Skin of body (tissue), 1 donor: ENCODE measurements at regions not wholly inside any gene's neighbourhood (a gene's known extent, or its start where the extent isn't known, plus 50 kb on each side); places are given as distances from the start of the nearest gene placed in this dataset.
"Not testable (repeated sequence)": the region's sequence is repeated elsewhere in the genome, so short reads cannot be mapped to it uniquely, and the experiment has no call there.

Source experiments
- DNase-seq: peaks from one replicate; lab custom pipeline; 2025; lab: John Stamatoyannopoulos, UW

DNA sequence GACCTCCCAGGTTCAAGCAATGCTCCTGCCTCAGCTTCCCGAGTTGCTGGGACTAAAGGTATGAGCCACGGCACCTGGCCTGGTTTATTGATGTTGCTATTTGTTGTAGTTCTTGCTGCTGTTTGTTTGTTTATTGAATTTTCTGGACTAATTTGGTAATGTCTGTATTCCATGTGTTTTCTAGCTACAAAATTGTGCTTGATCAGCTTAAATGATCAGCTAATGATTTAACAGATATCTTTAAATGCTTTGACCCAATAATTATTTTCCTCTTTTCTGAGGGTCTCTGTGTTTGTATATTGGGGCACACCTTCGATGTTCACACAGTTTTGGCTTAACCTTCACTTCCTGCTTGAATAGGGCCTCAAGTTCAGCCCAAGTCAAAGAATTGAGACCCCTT is 488.1 kb upstream of the HTR2C start:
- DNase-seq = no peak

DNA sequence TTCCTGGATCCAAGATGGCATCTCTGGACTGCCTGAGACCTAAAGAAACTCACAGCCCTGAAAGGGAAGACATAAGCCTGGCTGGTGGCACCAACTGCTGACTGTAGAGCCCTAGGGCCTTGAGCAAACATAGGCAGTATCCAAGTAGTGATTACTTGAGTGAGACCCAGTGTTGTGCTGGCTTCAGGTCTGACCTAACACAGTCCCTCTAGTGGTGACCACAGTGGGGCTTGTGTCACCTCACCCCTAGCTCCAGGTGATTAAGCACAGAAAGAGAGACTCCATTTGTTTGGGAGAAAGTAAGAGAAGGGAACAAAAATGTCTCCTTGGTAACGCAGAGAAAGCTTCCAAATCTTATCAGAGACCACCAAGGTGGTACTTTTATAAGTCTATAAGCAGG is 496.3 kb upstream of the HTR2C start:
- no peak for DNase-seq

DNA sequence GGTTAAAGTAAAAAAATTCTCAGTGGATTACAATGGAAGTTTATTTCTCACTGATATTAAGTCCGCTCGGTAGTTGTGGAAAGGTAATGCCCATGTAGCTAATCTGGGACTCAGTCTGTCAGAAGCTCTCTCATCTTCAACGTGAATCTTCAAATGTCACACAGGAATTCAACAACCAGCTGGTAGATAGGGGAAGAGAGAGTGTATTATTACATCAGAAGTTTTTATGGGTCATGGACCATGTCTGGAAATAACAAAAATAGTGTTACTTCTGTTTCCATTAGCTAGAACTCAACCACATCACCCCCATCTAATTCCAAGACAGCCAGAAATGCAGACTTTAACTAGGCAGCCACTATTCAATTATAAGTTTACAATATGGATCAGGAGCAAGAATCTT is 506.1 kb upstream of the HTR2C start:
- DNase-seq = no peak

DNA sequence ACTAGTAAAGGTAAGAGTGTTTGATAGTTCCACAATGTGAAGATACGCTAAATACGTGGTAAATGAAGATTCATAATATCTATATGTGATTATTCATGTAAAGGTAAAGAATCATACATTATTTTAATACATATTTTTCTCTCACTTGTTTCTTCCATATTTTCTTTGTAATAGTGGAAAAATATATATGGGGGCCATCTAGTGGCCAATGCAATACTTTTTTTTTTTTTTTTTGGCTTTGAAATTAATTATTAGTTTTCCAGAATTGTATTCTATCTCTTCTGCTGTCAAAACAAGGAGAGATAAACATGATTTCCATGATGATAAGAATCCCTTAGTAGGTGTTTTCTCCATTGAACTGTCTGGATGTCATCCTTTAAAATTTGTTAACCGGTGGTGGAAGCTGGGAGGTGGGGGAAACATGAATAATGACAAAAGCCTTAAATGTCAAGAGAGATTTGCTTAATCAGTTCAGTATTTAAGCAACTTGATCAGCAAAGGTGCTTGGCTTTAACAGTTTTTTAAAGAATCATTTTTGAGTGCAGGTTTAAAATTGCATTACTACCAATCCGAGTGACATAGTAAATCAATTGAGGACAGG is 508.7 kb upstream of the HTR2C start:
- DNase-seq = no peak

DNA sequence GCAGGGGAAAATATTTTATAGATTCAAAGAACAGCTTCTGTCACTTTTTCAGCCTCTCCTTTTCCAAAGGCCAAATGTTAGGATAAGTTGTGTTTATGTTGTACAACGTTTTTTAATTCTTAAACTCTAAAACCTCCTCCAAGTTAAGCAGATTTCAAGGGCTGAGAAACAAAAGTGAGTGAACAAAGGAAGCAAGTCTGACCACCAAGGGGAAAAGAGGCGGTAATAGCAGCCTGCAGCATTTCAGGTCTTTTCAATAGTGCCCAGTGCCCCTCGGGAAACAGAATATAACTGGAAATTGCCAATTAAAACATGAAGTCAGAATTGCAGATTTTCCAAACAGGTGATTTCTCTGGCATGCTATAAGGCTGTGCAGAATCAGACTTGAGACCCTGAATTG is 510.0 kb upstream of the HTR2C start:
- DNase-seq = no peak

DNA sequence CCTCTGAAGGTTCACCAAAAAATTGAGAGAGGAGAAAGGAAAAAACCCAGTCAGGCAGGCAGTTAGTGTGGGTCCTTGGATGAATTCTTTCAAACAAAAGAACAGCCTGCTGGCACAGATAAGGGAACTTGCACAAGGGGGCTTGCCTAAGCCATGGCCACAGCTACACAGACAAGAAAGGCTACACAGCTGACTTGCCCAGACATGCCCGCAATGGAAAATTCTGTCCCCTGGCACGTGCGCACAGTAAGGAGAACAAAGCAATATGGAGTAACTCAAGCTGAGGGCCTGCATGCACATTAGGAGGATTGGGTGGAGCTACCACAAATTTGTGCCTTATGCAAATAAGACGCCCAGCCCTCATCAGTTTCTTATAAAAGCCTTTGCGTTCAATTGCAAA is 512.5 kb upstream of the HTR2C start:
- no peak for DNase-seq

DNA sequence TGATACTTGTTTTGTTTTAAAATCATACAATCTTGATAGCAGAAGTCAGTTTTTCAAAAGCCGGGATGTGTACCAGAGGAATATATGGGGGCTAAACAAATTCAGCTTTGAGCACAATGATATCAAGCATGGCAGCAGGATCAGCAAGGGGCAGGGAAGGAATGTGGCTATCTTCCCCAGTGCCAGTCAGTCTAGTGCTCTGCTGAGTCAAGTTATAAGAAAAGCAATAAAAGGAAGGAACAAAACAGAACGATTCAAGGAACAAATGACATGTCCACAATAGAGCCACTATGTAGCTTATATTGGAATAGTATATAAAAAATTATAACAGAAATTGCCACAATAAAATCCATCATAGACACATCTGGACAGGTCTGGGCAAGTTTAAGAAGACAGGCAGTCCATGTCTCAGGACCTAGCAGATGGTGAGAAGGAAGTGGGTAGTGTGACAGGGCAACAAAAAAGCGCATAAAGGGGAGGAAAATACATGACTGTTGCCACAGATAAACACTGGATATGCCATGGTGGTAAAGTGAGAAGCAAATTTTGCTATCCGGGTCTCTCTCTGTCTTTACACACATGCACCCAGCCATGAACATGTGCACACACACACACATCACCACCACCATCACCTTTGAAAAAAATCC is 518.2 kb upstream of the HTR2C start:
- no peak for DNase-seq

DNA sequence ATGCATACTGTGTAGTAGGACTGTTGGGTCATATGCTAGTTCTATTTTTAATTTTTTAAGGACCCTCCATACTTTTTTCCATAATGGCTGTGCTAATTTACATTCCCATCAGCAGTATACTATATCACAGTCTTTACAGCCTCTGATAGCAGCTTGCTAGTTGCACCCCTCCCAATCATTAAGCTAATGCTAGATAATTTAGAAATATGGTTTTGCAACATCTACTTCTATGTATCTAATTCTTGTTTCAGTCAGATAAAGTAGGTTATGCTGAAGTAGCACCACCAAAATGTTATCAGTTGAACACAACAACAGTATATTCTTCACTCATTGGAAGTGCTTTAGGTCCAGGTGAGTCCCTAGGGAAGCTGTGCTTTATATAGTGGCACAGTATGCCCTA is 522.7 kb upstream of the HTR2C start:
- DNase-seq = no peak

DNA sequence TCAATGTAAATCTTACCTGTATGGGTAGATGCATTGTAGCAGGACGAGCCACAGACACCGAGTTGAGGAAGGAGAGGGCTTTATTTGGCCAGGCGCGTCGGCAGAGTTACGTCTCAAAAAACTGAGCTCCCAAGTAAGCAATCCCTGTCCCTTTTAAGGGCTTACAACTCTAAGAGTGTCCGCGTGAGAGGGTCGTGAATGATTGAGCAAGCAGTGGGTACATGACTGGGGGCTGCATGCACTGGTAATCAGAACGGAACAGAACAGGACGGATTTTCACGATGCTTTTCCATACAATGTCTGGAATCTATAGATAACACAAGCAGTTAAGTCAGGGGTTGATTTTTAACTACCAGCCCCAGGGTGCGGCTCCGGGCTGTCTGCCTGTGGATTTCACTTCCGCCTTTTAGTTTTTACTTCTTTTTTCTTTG is 524.9 kb upstream of the HTR2C start:
- DNase-seq = no peak

DNA sequence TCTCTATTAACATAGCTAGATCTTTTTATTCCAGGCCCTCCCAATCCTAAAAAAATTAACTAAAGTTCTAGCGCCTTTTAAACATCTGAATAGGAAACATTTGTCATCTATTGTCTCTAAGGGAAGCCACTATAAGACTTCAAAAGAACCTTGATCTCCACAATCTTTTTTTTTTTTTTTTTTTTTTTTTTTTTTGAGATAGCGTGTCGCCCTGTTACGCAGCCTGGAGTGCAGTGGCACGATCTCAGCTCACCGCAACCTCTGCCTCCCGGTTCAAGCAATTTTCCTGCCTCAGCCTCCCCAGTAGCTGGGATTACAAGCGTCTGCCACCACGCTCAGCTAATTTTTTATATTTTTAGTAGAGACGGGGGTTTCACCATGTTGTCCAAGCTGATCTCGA is 526.5 kb upstream of the HTR2C start:
- DNase-seq = not testable (repeated sequence)

DNA sequence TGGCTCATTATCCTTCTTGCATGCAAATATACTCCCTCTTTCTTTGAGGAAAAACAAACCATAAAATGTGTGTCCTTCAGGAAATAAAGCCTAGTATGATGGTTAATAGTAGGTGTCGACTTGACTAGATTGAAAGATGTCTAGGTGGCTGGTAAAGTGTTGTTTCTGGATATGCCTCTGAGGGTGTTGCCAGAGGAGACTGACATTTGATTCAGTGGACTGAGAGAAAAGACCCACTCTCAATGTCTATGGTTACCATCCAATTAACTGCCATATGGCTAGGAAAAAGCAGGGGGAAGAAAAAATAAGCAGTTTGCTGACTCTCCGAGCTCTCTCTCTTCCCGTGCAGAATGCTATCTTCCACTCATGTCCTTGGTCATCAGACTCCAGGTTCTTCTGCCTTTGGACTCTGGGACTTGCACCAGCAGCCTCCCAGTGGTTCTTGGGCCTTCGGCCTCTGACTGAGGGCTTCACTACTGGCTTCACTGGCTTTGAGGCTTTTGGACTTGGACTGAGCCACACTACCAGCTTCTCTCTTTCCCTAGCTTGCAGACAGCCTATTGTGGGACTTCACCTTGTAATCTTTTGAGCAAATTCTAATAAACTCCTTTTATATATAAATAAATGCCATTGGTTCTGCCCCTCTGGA is 532.1 kb upstream of the HTR2C start:
- DNase-seq = no peak

DNA sequence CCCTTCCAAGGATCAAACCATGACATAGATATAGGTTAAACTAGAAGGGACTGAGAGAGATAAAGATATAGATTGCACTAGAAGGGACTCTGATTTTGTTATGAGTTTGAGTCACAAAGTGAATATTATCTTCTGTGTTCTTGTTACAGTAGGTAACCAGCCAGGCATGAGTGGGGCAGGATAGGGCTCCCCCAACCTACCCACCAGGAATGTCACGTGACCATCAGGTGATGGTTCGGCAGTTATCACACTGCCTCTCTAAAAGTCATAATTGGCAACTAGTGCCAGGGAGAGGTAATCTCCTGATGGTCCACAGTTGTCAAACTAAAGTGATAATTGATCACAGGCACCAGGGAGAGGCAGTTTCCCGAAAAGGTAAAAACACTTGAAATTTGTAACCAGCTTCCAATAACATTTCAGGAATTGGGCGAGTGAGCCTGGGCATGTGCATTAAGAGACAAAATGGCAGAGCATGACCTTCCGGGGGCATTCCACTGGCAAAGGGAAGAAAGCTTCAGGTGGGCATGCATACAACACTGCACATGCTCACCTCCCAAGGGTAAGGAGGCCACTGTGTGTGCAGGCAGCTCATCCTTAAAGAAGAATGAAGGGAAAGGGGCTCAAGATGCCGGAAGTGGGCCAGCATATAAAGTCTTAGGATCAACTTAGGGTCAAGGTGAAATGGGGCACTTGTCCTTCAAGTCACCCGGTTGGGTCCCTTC is 533.6 kb upstream of the HTR2C start:
- DNase-seq = no peak

DNA sequence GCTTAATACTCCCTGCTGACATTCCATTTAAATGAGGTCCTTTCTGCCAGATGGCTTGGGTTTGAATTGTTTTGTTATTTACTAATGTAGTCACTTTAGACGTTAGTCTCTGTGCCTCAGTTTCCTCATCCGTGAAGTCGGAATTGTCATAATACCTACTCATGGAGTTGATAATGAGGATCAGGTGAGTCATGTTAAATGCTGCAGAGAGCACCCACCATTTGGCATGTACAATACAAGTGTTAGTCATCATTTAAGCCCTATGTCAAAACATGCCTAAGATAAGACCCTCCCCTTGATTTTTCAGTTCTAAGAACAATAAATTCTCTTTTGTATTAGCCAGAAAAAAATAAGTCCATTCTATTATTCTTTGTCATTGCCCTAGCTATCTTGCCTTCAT is 534.8 kb upstream of the HTR2C start:
- no peak for DNase-seq

DNA sequence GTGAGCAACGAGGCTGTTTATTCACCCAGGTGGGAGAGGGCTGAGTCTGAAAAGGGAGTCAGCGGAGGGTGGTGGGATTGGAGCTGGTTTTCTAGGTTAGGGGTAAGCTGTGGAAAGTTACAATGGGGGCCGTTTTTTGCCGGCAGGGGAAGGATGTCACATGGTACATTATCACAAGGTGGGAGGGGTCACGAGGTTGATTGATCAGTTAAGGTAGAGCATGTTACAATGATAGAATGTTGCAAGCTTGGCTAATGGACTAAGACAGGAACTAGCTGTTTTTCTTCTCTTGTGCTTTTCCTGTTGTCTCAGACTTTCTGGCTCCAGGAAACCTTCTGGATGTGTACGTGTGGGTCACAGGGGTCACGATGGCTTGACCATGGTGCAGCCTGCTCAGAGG is 536.3 kb upstream of the HTR2C start:
- DNase-seq = no peak

DNA sequence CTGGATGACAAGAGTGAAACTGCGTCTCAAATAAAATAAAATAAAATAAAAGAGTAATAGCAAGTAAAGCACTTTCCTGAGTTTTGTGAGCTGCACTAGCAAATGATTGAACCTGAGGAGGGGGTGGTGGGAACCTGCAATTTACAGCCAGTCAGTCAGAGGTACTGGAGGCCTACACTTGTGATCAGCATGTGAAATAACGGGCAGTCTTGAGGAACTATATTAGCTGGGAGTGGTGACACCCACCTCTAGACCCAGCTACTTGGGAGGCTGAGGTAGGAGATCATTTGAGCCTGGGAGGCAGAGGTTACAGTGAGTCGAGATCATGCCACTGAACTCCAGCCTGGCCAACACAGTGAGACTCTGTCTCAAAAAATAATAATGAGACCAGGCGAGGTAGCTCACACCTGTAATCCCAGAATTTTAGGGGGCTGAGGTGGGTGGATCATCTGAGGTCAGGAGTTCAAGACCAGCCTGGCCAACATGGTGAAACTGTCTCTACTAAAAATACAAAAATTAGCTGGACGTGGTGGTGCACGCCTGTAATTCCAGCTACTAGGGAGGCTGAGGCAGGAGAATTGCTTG is 537.1 kb upstream of the HTR2C start:
- no peak for DNase-seq

DNA sequence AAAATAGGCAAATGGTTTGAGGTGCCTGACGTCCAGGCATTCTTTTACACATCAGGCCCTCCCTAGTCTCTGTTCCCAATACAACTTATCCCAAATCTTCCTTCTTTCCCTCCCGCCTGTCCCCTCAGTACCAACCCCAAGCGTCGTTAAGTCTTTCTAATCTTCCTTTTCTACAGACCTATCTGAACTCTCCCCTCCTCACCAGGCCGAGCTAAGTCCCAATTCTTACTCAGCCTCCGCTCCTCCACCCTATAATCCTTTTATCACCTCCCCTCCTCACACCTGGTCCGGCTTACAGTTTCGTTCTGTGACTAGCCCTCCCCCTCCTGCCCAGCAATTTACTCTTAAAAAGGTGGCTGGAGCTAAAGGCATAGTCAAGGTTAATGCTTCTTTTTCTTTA is 542.4 kb upstream of the HTR2C start:
- DNase-seq = not testable (repeated sequence)

DNA sequence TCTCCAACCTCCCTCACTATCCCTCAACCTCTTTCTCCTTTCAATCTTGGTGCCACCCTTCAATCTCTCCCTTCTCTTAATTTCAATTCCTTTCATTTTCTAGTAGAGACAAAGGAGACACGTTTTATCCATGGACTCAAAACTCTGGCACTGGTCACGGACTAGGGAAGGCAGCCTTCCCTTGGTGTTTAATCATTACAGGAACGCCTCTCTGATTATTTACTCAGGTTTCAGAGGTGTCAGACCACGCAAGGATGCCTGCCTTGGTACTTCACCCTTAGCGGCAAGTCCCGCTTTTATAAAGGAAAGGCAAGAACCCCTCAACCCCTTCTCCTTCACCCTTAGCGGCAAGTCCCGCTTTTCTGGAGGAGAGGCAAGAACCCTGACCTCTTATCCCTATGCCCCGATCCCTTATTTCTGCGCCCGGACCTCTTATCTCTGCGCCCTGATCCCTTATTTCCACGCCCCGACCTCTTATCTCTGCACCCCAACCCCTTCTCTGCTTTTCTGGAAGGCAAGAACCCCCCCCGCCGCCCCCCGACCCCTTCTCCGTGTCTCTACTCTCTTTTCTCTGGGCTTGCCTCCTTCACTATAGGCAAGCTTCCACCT is 543.1 kb upstream of the HTR2C start:
- DNase-seq = not testable (repeated sequence)

DNA sequence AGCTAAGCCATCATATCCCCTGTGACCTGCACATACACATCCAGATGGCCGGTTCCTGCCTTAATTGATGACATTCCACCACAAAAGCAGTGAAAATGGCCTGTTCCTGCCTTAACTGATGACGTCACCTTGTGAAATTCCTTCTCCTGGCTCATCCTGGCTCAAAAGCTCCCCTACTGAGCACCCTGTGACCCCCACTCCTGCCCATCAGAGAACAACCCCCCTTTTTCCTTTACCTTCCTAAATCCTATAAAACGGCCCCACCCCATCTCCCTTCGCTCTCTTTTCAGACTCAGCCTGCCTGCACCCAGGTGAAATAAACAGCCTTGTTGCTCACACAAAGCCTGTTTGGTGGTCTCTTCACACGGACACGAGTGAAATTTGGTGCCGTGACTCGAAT is 543.8 kb upstream of the HTR2C start:
- DNase-seq = not testable (repeated sequence)

DNA sequence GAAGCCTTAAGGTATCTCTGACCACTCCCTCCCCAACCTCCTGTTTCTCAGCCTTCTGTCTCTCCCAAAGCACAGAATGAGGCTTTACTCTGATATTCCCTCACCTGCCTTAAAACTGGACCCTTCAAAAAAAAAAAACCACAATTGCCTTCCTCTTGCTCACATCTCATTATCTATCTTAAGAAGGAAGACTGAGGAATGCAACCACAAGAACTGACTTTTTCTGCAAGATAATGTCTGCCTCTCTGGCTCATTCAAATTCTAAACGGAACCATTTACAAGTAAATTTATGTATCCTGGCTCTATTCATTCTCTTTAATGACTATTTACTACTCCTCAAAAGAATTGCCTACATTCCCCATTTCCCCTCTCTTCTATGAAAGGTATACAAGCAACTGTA is 545.5 kb upstream of the HTR2C start:
- no peak for DNase-seq

DNA sequence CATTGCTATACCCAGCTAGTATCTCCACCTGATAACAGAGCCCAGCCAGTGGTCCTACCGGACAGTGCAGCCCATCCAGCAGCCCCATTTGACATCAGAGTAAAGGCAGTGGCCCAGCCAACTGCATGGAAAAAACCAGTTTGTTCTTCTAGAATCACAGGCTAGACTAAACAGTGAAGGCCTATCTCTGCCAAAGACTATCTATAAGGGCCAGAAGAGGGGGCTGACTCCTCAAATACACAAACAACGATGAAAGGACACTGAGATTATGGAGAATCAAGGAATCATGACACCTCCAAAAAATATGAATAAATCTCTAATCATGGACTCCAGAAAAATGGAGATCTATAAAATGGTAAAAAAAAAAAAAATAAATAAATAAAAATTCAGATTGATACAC is 546.4 kb upstream of the HTR2C start:
- DNase-seq = no peak

DNA sequence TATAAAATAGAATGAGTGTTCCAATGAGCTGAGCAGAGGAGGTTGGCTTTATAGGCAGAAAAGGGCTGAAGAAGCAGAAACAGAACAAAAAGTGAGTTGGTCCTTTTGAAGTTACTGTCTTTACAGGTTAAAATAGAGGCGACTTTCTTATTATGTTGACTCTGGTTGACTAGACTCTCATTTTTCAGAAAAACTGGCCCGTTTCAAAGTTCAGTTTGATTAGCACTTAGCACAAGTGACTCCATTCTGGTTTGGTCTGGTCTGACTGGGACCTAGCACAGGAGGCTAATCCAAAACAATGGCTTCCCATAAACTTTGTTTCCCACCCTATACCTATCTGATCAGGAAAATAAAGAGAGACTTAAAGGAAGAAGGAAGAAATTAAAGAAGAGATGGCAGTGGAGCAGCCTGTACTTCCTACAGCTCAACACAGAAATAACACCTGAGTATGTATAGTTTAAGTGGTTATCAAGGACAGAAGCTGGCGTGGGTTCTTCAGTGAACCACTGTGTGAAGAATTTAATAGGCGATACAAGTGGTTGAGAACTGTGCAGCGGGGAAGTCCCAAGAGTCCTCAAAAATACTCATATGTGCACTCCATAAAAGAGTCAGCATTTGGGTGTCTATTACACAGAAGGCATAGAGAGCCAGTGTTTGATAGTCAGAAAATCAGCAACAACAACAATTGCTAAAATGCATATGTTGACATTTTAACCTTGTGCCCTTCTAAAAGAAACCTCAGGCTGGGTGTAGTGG is 554.8 kb upstream of the HTR2C start:
- no peak for DNase-seq
